NB4 (cell line): ENCODE measurements at regions not wholly inside any gene's neighbourhood (a gene's known extent, or its start where the extent isn't known, plus 50 kb on each side); places are given as distances from the start of the nearest gene placed in this dataset.
A peak's percentile ranks its signal among the peaks of the same experiment; 100 is the strongest.
"Not testable (repeated sequence)": the region's sequence is repeated elsewhere in the genome, so short reads cannot be mapped to it uniquely, and the experiment has no call there.

Experiments
- DNase-seq: peaks from one replicate; pipeline ENCODE4 v3.0.0; 2010; ENCODE audit warnings: low read depth
- H3K4me3 ChIP-seq: one replicate; pipeline ENCODE4 v1.5.1; 2011; ENCODE audit warnings: mild to moderate bottlenecking, low read depth, low read length, moderate library complexity
- CTCF ChIP-seq: IDR thresholded peaks from one replicate; pipeline ENCODE4 v1.5.1; 2012; ENCODE audit warnings: low read depth, low read length
- MAX ChIP-seq: IDR thresholded peaks from 2 replicates; pipeline ENCODE4 v1.6.1; 2011; ENCODE audit warnings: low read depth, low read length
- MYC ChIP-seq: IDR thresholded peaks from 2 replicates; pipeline ENCODE4 v1.6.1; 2011; ENCODE audit warnings: low read depth, low read length
- POLR2A ChIP-seq: IDR thresholded peaks from 2 replicates; pipeline ENCODE4 v1.6.1; 2011; ENCODE audit warnings: mild to moderate bottlenecking; ENCODE audit not compliant: insufficient read length; ENCODE audit errors: extremely low read depth

GRCh38 chr9:134549336-134549735 is 92.3 kb upstream of the COL5A1 start:
- TF ChIP-seq CTCF (no peak), MYC (no peak), POLR2A (no peak)
- H3K4me3 ChIP-seq = no peak overlapping the region
- no peak for DNase-seq

GRCh38 chr9:134550081-134550480 is 91.5 kb upstream of the COL5A1 start:
- not testable (repeated sequence) for H3K4me3 ChIP-seq, DNase-seq

DNA sequence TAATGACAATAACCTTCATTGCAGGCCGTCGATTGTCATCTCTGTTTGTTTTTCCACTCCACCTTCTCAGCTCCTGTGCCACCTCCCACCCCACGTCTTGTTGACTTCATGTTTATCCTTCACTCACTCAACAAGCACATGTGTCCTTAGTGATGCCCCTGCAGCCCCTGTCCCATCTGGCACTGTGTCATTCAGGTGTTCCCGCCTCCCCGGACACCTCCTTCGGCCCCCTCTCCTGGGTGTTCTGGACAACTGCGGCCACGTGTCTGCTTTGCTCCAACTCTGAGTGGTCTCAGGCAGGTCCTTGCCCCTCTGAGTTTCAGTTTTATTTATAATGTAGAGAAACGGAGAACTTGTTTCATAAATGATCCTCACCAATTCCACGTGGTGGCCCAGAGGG is 91.0 kb upstream of the COL5A1 start:
- H3K4me3 ChIP-seq = no peak overlapping the region
- TF ChIP-seq MYC (no peak), MAX (no peak), CTCF (no peak), POLR2A (no peak)
- DNase-seq = no peak

- no peak for DNase-seq
- TF ChIP-seq MYC (no peak), MAX (no peak), CTCF (no peak), POLR2A (no peak)
- H3K4me3 ChIP-seq = no peak overlapping the region
Observed at GRCh38 chr9:134551176-134551575, 90.4 kb upstream of the COL5A1 start.

DNA sequence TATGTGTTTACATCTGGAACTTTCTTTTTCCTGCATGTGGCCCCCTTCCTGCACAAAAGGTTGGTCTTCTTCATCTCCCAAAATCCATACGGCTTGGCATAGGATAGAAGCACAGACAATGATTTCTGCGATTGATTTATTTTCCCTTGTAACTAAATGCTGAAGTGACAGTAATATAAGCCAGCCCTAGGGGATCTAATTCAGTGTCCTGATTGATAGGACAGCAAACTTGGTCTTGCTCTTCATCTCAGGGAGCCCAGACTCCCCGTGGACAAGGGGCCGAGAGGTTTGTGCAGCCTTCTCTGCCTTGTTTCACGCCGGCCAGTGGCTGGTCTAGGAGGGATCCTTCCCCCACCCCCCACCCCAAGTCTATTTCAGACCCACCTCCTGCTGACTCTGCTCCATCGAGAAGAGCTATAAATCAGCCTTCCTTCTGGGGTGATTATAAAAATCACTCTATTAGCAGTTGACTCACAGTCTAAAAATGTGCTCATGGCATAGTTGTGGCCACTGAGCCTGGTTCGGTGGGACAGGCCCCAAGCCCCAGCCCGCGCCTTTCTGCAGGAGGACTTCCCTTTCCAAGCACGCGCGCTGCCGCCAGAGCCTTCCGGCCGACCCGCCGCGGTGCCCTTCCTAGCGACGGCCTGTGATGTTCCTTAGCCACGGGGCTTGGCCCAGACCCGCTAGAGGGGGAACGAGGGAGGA is 89.8 kb upstream of the COL5A1 start:
- no peak overlapping the region for H3K4me3 ChIP-seq
- peak; percentile 65 for DNase-seq

DNA sequence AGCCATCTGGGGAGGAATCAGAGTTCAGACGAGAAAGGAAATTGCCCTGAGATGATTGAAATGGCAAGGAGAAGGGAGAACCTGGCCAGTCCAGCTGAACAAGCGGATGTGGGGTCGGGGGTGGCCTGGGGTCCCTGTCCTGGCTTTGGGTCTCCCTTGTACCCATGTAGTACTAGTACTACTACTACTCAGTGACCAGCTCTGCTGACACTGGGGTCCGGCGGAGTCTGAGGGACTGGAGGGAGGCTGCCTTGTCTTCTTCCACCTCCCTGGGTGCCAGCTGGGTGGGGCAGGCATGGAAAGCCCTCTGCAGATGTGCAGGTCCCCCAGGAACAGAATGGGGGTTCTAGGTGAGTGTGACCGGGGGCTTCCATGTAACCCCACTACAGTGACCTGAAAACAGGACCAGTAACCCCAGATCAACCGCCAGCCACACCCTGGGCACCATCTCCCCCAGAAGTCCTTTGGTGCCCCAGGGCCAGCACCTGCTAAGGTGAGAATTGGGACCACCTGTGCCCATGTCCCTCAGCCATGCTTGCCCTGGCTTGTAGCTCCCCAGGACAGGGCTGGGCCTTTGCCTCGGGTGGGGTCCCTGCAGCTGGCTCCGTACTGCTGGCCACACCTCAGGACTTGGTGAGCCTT is 89.1 kb upstream of the COL5A1 start:
- no peak overlapping the region for H3K4me3 ChIP-seq
- DNase-seq = no peak
- TF ChIP-seq MAX (no peak), CTCF (no peak), POLR2A (no peak), MYC (no peak)

More for the DNA sequence above, 89.8 kb upstream of the COL5A1 start:
- TF ChIP-seq CTCF (no peak), MAX (no peak), MYC (no peak), POLR2A (no peak)
